SK-N-SH (cell line): ENCODE measurements at regions not wholly inside any gene's neighbourhood (a gene's known extent, or its start where the extent isn't known, plus 50 kb on each side); places are given as distances from the start of the nearest gene placed in this dataset.
A peak's percentile ranks its signal among the peaks of the same experiment; 100 is the strongest.

ENCODE experiments used
- CTCF ChIA-PET: fragments of 300-600, 350-600 bp; formaldehyde crosslinking; extraction: SDS; loops from one replicate; lab custom pipeline; 2021; lab: Yijun Ruan, JAX
- POLR2A ChIA-PET: fragments of 350-600 bp; sonication (Branson Sonifier 250); formaldehyde crosslinking; extraction: SDS; loops from one replicate; lab custom pipeline; 2020; ENCODE audit warnings: antibody characterized with exemption, inconsistent platforms; lab: Yijun Ruan, JAX
- DNase-seq: peaks from one replicate; pipeline ENCODE4 v3.0.0; 2012
- H2AFZ ChIP-seq: fragments of 200-600 bp; sonication (generic); 2 replicates; pipeline ENCODE4 v1.8.1; 2016; ENCODE audit warnings: antibody characterized with exemption, mild to moderate bottlenecking, low read depth
- H3F3A ChIP-seq: fragments of 200-600 bp; sonication (generic); replicated peaks from 2 replicates; pipeline ENCODE3; 2016; ENCODE audit warnings: antibody characterized with exemption, mild to moderate bottlenecking; ENCODE audit not compliant: insufficient read depth
- H3K27ac ChIP-seq, 2 experiments: fragments of 200-500 bp in 1 of 2; fragments of 200-600 bp in 1 of 2; sonication (Bioruptor generic) in 1 of 2; sonication (generic), shearing (Covaris generic) in 1 of 2; 2 replicates each; pipeline versions ENCODE4 v1.5.1 to v1.6.1; 2014 to 2016; ENCODE audit warnings: low read depth in 2 of 2, inconsistent platforms in 1 of 2, low read length in 1 of 2, mild to moderate bottlenecking in 1 of 2, mixed read lengths in 1 of 2
- H3K27me3 ChIP-seq: fragments of 200-600 bp; sonication (generic), shearing (Covaris generic); 2 replicates; pipeline ENCODE4 v1.6.1; 2016; ENCODE audit warnings: mixed run types; ENCODE audit not compliant: insufficient read depth
- H3K36me3 ChIP-seq, 2 experiments: fragments of 200-500 bp in 1 of 2; fragments of 200-600 bp in 1 of 2; sonication (Bioruptor generic) in 1 of 2; sonication (generic) in 1 of 2; replicated peaks in 1 of 2; 2 replicates each; pipeline versions ENCODE3 to v1.5.1; 2014 to 2016; ENCODE audit warnings: low read length in 1 of 2, mild to moderate bottlenecking in 1 of 2; ENCODE audit not compliant: insufficient read depth in 2 of 2, control insufficient read depth in 1 of 2
- H3K4me1 ChIP-seq, 2 experiments: fragments of 200-500 bp in 1 of 2; fragments of 200-600 bp in 1 of 2; sonication (Bioruptor generic) in 1 of 2; sonication (generic), shearing (Covaris generic) in 1 of 2; 2 replicates each; pipeline versions ENCODE4 v1.5.1 to v1.6.1; 2014 to 2016; ENCODE audit warnings: low read depth in 1 of 2, low read length in 1 of 2, mixed run types in 1 of 2; ENCODE audit not compliant: insufficient read depth in 2 of 2, control insufficient read depth in 1 of 2
- H3K4me2 ChIP-seq: fragments of 200-600 bp; sonication (generic), shearing (Covaris generic); 2 replicates; pipeline ENCODE4 v1.6.1; 2017; ENCODE audit warnings: mixed run types
- H3K4me3 ChIP-seq, 2 experiments: fragments of 200-500 bp in 1 of 2; fragments of 200-600 bp in 1 of 2; sonication (Bioruptor generic) in 1 of 2; sonication (generic), shearing (Covaris generic) in 1 of 2; 2 replicates each; pipeline versions ENCODE4 v1.5.1 to v1.8.1; 2014 to 2016; ENCODE audit warnings: low read depth in 2 of 2, inconsistent platforms in 1 of 2, low read length in 1 of 2, mild to moderate bottlenecking in 1 of 2, mixed read lengths in 1 of 2, moderate library complexity in 1 of 2
- H3K79me2 ChIP-seq: fragments of 200-600 bp; sonication (generic); 2 replicates; pipeline ENCODE4 v1.8.1; 2017; ENCODE audit warnings: mild to moderate bottlenecking; ENCODE audit not compliant: insufficient read depth
- H3K9ac ChIP-seq: fragments of 200-600 bp; sonication (generic); 2 replicates; pipeline ENCODE4 v1.6.1; 2017; ENCODE audit warnings: mixed run types
- H3K9me2 ChIP-seq: fragments of 200-600 bp; sonication (generic); 2 replicates; pipeline ENCODE4 v1.6.1; 2017; ENCODE audit warnings: mixed run types
- H3K9me3 ChIP-seq: fragments of 200-600 bp; sonication (generic); 2 replicates; pipeline ENCODE4 v1.6.1; 2017; ENCODE audit warnings: mixed run types, mild to moderate bottlenecking, moderate library complexity
- H4K20me1 ChIP-seq: fragments of 200-600 bp; sonication (generic); 2 replicates; pipeline ENCODE4 v1.6.1; 2017; ENCODE audit warnings: mild to moderate bottlenecking, mixed run types; ENCODE audit not compliant: insufficient read depth
- ELF1 ChIP-seq: IDR thresholded peaks from 2 replicates; pipeline ENCODE4 v1.4.0; 2012
- FOXJ3 ChIP-seq: sonication (generic); formaldehyde crosslinking; IDR thresholded peaks from 2 replicates; pipeline ENCODE4 v1.5.1; 2020; ENCODE audit warnings: mild to moderate bottlenecking, missing genetic modification reagents
- GATA2 ChIP-seq: sonication (generic); formaldehyde crosslinking; IDR thresholded peaks from 2 replicates; pipeline ENCODE4 v1.5.0; 2020; ENCODE audit warnings: mild to moderate bottlenecking, missing genetic modification reagents
- IRF3 ChIP-seq: fragments of 150-350 bp; IDR thresholded peaks from 2 replicates; pipeline ENCODE4 v1.6.1; 2016; ENCODE audit warnings: mild to moderate bottlenecking, low read depth, low read length
- JUND ChIP-seq: IDR thresholded peaks from 2 replicates; pipeline ENCODE4 v1.4.0; 2012
- MEF2A ChIP-seq: IDR thresholded peaks from 2 replicates; pipeline ENCODE4 v1.4.0; 2012; ENCODE audit warnings: low read depth, borderline replicate concordance
- NRF1 ChIP-seq: IDR thresholded peaks from 2 replicates; pipeline ENCODE4 v1.6.1; 2012; ENCODE audit warnings: low read depth, mild to moderate bottlenecking, low read length
- RCOR1 ChIP-seq: fragments of 150-350 bp; IDR thresholded peaks from 2 replicates; pipeline ENCODE4 v1.6.1; 2017; ENCODE audit warnings: antibody characterized with exemption, low read length
- REST ChIP-seq: IDR thresholded peaks from 2 replicates; pipeline ENCODE4 v1.6.1; 2012; ENCODE audit warnings: mild to moderate bottlenecking, low read depth, low read length, moderate library complexity
- RFX5 ChIP-seq: IDR thresholded peaks from 2 replicates; pipeline ENCODE4 v1.6.1; 2012; ENCODE audit warnings: mild to moderate bottlenecking, improper control_type of control experiment, low read length
- SIN3A ChIP-seq: IDR thresholded peaks from 2 replicates; pipeline ENCODE4 v1.6.1; 2012; ENCODE audit warnings: low read depth, mild to moderate bottlenecking, low read length, moderate library complexity, borderline replicate concordance
- TAF1 ChIP-seq: IDR thresholded peaks from 2 replicates; pipeline ENCODE4 v1.6.1; 2012; ENCODE audit warnings: low read depth, mild to moderate bottlenecking, low read length, moderate library complexity, borderline replicate concordance
- TCF12 ChIP-seq: IDR thresholded peaks from 2 replicates; pipeline ENCODE4 v1.4.0; 2012
- TEAD4 ChIP-seq: IDR thresholded peaks from 2 replicates; pipeline ENCODE4 v1.4.0; 2012; ENCODE audit warnings: mild to moderate bottlenecking, borderline replicate concordance; ENCODE audit not compliant: insufficient read depth
- USF2 ChIP-seq: fragments of 150-350 bp; IDR thresholded peaks from 2 replicates; pipeline ENCODE4 v1.6.1; 2017; ENCODE audit warnings: antibody characterized with exemption, low read length, low read depth, borderline replicate concordance
- ZBTB33 ChIP-seq: IDR thresholded peaks from 2 replicates; pipeline ENCODE4 v1.4.0; 2012; ENCODE audit warnings: low read depth, borderline replicate concordance
- WGBS: methylation state at CpG from one replicate; pipeline ENCODE4 v1.1.6; 2017; ENCODE audit warnings: low lambda C conversion rate; 5-methylcytosine and 5-hydroxymethylcytosine counted together

GRCh38 chr15:70248116-70249025 lies 150.7 kb upstream of the TLE3 start (continued):
- TF ChIP-seq GATA2 (CRISPR knock-in tag), result no peak
- no peak for TF ChIP-seq FOXJ3 (CRISPR knock-in tag)
- TF ChIP-seq, all 33 proteins: peak for 0

GRCh38 chr15:70247281-70247680 lies 149.6 kb upstream of the TLE3 start:
- TF ChIP-seq TAF1, result no peak
- CTCF ChIA-PET, result no interaction called here
- Histone ChIP-seq H3F3A (no peaks in the 10 kb centered on the region), H3K9me3 (no peaks in the 10 kb centered on the region), H4K20me1 (no peaks in the 10 kb centered on the region), H2AFZ (no peak overlapping the region), H3K4me1 (peaks cover 8 to 55% of the 10 kb centered on the region in 2 experiments; a peak in 1 of 4 replicates), H3K4me2 (no peak overlapping the region), H3K9ac (no peak overlapping the region), H3K4me3 (no peak overlapping the region), H3K79me2 (no peaks in the 10 kb centered on the region), H3K36me3 (no peaks in the 10 kb centered on the region), H3K9me2 (no peaks in the 10 kb centered on the region), H3K27ac (no peak overlapping the region; a peak in 1 of 4 replicates), H3K27me3 (no peaks in the 10 kb centered on the region)
- WGBS, result 90% methylated on average over 4 of the region's 6 CpGs
- POLR2A ChIA-PET, result no interaction called here
- DNase-seq, result no peak

- H3K4me2 ChIP-seq, result no peak overlapping the region
- ChIA-PET POLR2A (no interaction called here), CTCF (no interaction called here)
- H3F3A ChIP-seq, result no peaks in the 10 kb centered on the region
- no peak overlapping the region for H3K9ac ChIP-seq
- no peaks in the 10 kb centered on the region for H3K9me2 ChIP-seq
- H3K27me3 ChIP-seq, result no peaks in the 10 kb centered on the region
- no peaks in the 10 kb centered on the region for H3K9me3 ChIP-seq
- H3K36me3 ChIP-seq, result no peaks in the 10 kb centered on the region
- no peak overlapping the region for H3K4me3 ChIP-seq
- TF ChIP-seq JUND (no peak), RFX5 (no peak), MEF2A (no peak), USF2 (no peak), IRF3 (no peak), TEAD4 (no peak), ELF1 (no peak), TCF12 (no peak), ZBTB33 (no peak), REST (no peak), FOXJ3 (CRISPR knock-in tag) (no peak), RCOR1 (no peak), NRF1 (no peak), SIN3A (no peak), GATA2 (CRISPR knock-in tag) (no peak)
- H3K4me1 ChIP-seq, result peaks cover 8 to 53% of the 10 kb centered on the region in 2 experiments; a peak in 1 of 4 replicates
- 97% methylated on average over 8 of the region's 8 CpGs for WGBS
- H3K27ac ChIP-seq, result peak overlapping the region in 1 of 2 experiments; percentile 44; a peak in 1 of 4 replicates
- no peak overlapping the region for H2AFZ ChIP-seq
- DNase-seq, result no peak
- no peaks in the 10 kb centered on the region for H4K20me1 ChIP-seq
- no peaks in the 10 kb centered on the region for H3K79me2 ChIP-seq
Measured at GRCh38 chr15:70246623-70247220, 149.0 kb upstream of the TLE3 start.
